ENCODE measurements at regions not wholly inside any gene's neighbourhood (a gene's known extent, or its start where the extent isn't known, plus 50 kb on each side); places are given as distances from the start of the nearest gene placed in this dataset.

DNA sequence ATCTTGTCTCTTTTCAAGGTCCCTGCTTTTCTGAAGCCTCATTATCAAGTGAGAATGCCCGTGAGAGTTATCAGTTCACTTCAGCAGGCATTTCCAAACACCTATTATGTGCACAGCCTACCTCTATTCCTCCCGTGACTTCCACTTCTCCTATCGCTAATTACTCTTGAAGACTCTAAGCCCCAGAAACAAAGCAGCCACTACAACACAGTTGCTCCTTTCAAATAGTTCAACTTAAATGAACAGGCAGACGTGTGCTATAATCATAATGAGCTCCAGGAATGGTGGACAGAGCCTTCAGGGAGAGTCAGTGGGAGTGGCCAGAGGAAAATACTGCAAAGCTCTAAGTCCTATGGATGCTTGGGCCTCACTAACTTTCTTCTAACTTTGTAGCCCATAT is 159.0 kb downstream of the RDH14 start:
- DNase-seq (ENCODE audit: low read depth) = no peak
- no peak for TF ChIP-seq CTCF (IDR thresholded peaks at IDR 0.05; ENCODE audit: low read depth, low read length, missing control alignments)
- H3K4me3 ChIP-seq (ENCODE audit: low read depth, low read length) = no peak overlapping the region
- in situ Hi-C loops (cut with HindIII; ENCODE audit: low sequenced_read_pairs) = no loop called here

- in situ Hi-C loops (cut with HindIII; ENCODE audit: low sequenced_read_pairs) = no loop called here
- no peak for TF ChIP-seq CTCF (IDR thresholded peaks at IDR 0.05; ENCODE audit: low read depth, low read length, missing control alignments)
- DNase-seq (ENCODE audit: low read depth) = no peak
- H3K4me3 ChIP-seq (ENCODE audit: low read depth, low read length) = no peak overlapping the region
Measured at GRCh38 chr2:18399601-18400000, 160.9 kb downstream of the RDH14 start.

- in situ Hi-C loops (cut with HindIII; ENCODE audit: low sequenced_read_pairs) = no loop called here
Measured at GRCh38 chr2:18398833-18399232, 161.6 kb downstream of the RDH14 start.

DNA sequence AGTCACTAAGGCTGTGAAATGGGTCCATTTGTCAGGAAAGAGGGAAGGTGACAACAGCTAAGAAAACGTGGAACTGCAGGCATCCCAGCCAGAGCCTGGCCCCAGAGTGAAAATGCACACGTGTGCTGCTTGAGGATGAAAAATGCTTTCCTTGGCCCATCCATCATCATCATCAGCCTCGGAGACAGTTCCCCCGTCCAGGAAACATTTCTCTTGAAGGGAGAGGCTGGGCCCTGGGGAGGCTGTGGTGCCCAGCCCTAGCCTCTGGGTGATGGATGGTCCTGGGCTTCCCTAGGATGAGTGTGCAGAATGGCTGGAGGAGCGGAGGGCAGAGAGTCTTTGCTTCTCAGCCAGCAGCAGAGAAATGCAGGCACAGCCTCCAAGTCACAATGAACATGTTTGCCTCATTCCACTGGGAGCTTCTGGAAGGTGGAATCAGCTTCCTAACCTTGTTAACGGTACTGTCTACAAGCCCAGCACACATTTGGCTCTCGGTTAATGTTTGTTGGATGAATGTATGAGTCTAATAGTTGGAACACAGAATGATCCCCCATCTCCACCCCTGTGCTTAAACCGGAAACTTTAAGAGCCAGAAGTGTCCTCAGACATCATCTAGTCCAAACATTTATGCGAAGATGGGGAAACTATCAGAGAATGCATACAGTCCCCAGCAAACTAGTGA is 164.0 kb downstream of the RDH14 start:
- TF ChIP-seq CTCF (IDR thresholded peaks at IDR 0.05; ENCODE audit: low read depth, low read length, missing control alignments) = no peak
- DNase-seq (ENCODE audit: low read depth) = no peak
- in situ Hi-C loops (cut with HindIII; ENCODE audit: low sequenced_read_pairs) = no loop called here
- no peak overlapping the region for H3K4me3 ChIP-seq (ENCODE audit: low read depth, low read length)

More at GRCh38 chr2:18398833-18399232, 161.6 kb downstream of the RDH14 start:
- TF ChIP-seq CTCF (IDR thresholded peaks at IDR 0.05; ENCODE audit: low read depth, low read length, missing control alignments) = no peak
- no peak overlapping the region for H3K4me3 ChIP-seq (ENCODE audit: low read depth, low read length)
- no peak for DNase-seq (ENCODE audit: low read depth)

GRCh38 chr2:18395555-18395954 is 164.9 kb downstream of the RDH14 start:
- TF ChIP-seq CTCF (IDR thresholded peaks at IDR 0.05; ENCODE audit: low read depth, low read length, missing control alignments) = no peak
- DNase-seq (ENCODE audit: low read depth) = no peak
- in situ Hi-C loops (cut with HindIII; ENCODE audit: low sequenced_read_pairs) = no loop called here

DNA sequence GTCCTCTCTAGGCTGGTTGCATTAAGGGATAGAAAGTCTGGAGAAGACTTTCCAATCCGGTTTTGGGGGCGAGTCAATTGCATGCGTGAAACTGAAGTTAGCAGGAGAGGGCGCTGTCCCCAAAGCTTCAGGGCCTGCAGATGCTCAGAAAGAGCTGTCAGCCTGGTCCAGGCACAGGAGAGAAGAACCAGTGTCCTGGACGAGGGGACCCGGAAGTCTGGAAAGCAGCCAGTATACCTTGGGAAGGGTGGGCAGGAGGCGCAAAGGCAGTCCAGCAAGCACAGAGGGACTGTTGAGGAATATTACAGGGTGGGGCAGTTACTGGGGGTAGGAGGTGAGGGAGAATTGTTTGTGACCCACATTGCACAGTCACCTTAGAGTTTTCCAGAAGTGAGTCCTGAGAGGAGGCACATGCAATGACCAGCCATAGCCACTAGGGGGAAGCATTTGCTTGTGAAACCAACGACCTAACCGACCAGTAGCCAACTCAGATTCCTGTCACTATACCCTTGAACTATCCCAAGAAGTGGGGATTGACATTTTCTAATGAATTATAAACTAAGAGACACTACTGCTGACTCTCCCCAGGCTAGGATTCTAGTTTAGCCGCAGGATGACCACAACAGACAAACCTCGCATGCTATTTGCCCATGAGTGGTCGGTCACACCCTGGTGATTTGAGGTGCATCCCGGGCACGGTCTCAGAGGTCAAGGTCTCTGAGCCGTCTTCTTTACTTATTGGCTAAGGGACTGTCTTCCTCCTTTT is 172.8 kb downstream of the RDH14 start:
- no peak overlapping the region for H3K4me3 ChIP-seq (ENCODE audit: low read depth, low read length)
- in situ Hi-C loops (cut with HindIII; ENCODE audit: low sequenced_read_pairs) = no loop called here
- peak; percentile 97 for TF ChIP-seq CTCF (IDR thresholded peaks at IDR 0.05; ENCODE audit: low read depth, low read length, missing control alignments)
- peak; percentile 63 for DNase-seq (ENCODE audit: low read depth)

More at GRCh38 chr2:18395555-18395954, 164.9 kb downstream of the RDH14 start:
- no peak overlapping the region for H3K4me3 ChIP-seq (ENCODE audit: low read depth, low read length)
